GM18502 (cell line): ENCODE measurements at regions not wholly inside any gene's neighbourhood (a gene's known extent, or its start where the extent isn't known, plus 50 kb on each side); places are given as distances from the start of the nearest gene placed in this dataset.
"Not testable (repeated sequence)": the region's sequence is repeated elsewhere in the genome, so short reads cannot be mapped to it uniquely, and the experiment has no call there.

Experiments used
- ATAC-seq: cut with Tn5 transposase; IDR thresholded peaks from one replicate; pipeline ENCODE4 v1.9.1; 2021; ENCODE audit warnings: mild to moderate bottlenecking; ENCODE audit not compliant: unreplicated experiment, poor library complexity

DNA sequence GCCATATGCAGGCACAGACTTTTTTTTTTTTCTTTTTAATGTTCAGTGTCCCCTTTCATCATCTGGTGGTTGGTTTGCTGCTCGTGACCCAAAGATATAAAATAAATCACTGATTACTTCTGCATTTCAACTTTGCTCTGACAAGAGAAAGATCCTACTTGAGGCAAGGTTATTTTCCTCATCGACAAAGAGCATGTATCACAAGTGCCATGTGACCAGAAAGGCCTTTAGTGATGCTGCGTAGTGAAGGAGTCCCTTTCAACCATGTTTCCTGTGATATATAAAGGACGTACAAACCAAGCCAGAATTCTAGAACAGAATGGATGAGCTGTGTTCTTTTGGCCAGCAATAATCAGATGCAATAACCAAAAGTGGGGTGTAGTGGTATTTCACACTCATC lies 323.4 kb upstream of the PSMD7 start:
- ATAC-seq = no peak

DNA sequence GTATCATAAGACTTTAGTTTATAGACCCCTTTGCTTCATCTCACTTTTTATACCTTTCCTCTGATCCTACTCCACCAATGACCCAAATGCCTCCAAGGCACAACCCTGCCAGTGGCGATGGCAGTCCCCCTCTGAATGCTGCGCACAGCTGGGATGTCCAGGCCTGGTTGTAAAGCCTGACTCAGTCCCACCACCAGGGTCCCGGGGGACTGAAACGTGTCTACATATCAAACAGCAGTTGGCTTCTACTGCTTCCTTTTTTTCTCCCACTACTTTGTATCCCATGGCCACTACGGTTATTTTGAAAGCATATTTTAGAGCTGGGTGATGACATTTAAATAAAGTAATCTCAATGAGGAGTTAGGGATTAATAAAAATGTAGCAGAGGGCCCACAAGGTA lies 329.8 kb upstream of the PSMD7 start:
- no peak for ATAC-seq

DNA sequence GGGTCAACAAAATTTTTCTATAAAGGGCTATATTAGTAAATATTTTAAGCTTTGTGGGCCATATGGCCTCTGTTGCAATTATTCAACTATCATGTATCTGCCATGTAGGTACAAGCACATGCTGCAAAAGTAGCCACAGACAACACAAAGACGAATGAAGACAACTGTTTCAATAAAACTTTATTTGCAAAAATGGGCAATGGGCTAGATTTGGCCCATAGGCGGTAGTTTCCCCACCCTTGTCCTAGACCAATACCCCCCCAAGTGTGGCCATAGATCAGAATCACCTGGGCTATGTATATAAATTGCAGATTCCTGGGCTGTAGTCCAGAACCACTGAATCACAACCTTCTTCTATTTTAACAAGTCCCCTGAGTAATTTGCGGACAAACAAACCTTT lies 331.0 kb upstream of the PSMD7 start:
- ATAC-seq = no peak

DNA sequence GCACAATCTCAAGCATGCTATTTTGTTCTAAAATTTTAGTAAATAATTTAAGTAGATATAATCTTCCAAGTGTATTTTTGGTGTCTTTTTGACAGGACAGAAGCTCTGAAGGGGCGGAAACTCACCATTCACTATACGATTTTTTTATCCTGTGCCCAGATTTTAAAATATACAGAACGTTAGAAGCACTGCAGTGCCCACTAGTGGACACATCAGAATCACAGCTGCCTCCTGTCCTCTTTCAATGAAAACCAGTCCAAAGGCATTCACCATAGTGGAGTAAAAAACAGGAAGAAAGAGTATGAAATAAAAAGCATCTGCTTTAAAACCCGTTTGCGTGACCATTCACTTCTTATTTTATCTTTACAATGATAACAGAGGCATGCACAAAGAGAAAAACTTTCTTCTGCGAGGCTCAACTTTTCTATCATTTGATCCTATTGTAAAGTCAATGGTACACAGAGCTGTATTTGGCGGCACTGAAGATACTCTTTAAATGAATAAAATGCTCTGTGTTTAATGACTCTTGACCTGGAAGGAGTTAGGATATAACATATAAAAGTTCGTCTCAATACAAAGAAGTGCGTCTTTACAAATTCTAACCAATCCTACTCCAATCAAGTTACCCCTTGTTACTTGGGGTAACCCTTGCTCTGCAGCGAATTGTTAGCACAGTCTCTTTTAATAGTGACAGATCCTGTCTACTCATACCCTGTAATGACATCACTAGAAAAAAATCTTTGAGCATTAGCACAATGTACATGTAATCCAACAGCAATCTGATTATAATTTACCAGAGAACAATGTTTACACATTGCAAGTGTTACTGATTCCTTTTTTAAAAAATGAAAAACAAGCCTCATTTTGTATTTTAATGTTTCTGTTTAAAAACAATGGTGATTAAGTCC lies 339.8 kb upstream of the PSMD7 start:
- ATAC-seq = no peak

DNA sequence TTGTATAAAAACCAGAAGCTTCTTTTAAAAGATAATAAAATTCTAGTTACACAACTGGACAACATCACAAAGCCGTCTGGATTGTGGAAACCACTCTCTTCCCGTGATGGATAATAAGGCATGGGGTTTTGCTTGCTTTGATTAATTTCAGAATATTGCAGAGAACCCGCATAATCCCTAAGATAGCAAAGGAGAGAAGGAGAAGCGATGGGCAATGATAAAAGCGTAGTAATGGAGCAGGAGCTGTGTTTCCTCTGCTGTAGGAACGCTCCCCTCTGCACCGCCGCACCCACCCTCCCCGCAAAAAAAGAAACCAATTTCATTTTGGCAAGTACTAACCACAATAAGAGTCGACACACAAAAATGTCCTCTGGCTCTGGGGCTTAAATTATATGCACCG lies 340.9 kb upstream of the PSMD7 start:
- ATAC-seq = no peak

DNA sequence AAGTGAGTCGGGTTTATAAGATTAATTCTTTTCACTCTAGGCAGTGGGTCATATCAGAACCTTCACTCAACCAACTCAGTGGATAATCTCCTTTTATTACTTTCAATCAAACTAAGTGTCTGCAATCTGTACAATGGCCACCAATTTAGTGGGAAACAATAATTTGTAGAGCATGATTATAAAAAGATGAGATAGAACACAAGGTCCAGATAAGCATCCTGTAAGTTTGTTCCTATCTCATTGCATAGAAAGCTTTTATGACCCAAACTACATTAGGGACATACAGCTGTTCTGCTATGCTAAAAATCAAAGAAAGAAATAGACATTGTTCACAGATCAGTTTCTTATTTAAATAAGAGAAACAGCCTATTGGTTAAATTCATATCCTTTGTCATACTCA lies 341.4 kb upstream of the PSMD7 start:
- ATAC-seq = no peak

DNA sequence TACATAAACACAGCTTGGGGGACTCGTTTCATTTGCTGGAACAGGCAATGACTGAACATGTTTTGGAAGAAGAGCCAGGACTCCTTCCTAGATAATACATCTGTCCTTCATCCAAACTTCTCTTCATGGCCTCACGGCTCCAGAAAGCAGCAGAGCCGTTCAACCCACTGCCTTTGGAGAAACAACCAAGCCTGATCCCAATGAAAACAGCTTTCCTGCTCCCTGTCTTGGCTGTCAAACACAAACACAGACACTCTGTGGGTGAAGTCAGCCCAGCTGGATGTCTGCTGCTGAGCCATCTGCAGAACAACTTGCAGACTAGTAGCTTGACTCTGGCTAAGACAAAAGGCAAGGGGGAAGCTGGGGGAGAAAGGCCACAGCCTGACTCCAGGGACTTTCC lies 345.1 kb upstream of the PSMD7 start:
- no peak for ATAC-seq

DNA sequence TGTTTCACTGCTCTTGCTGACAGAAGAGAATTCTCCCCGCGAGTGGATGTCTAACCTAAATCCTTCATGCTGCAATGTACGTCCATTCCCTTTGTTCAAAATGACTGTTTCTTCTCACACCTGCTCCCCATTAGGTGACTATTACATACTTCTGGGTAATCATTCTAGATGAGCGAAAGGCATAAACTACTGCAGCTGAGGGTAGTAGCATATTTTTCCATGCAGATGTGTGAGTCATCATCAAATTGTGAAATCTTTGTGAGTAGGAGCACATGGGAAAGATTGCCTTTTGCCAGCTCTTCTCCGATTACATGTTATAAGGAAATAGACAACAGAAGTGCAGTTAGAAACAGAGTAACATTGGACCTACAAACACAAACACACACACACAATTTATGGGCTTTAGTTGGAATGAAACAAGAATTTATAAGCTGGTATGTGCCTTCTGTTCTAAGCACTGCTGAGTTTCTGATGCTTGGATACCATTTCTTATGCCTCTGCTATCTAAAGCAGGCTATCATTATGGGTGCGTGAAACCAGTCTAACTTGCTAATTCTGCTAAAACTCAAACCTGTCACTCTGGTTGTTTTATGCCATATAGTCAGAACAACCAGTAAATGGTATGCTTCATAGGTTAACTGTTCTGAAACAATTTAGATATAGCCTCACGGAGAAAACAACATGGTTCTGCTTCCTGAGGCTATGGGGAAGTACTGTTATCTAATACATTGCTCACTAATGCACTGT lies 346.9 kb upstream of the PSMD7 start:
- no peak for ATAC-seq

DNA sequence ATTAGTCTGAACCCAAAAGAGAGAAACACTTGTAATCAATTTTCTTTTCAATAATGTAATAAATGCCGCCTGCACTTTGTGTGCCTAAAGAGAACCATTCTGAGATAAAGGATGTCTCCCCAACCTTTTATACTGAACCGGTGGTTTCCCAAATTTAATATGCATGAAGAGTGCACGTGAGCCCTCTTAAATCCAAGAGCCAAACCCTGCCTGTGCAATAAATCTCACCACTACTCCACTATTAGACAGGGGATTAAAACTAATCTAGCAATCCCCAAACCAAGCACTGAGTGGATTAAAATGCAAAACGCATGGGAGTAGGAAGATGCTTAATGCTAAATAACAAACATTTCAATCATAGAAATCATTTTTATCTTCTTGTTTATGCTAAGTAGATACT lies 351.0 kb upstream of the PSMD7 start:
- ATAC-seq = no peak

DNA sequence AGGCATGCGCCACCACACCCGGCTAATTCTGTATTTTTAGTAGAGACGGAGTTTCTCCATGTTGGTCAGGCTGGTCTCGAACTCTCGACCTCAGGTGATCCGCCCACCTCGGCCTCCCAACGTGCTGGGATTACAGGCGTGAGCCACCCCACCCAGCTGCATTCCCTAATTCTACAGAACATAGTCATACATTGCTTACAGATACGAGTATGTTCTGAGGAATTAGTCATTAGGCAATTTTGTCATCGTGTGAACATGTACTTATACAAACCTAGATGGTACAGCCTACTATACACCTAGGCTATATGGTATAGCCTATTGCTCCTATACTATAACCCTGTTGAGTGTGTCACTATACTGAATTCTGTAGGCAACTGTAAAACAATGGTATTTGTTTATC lies 353.4 kb upstream of the PSMD7 start:
- not testable (repeated sequence) for ATAC-seq

DNA sequence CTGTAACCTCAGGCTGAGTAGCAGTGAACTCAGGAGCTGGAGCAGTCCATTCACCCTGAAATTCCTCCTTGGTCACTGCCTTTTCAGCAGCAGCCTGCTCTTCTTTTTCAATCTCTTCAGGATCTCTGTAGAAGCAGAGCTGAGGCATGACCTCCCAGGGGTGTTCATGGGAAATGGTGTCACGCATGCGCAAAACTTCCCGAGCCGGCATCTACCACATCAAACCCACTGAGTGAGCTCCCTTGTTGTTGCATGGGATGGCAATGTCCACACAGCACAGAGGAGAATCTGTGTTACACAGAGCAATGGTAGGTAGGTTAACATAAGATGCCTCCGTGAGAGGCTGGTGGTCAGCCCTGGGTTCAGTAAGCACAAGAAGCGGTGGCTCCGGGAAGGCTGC lies 355.8 kb upstream of the PSMD7 start:
- ATAC-seq = not testable (repeated sequence)

DNA sequence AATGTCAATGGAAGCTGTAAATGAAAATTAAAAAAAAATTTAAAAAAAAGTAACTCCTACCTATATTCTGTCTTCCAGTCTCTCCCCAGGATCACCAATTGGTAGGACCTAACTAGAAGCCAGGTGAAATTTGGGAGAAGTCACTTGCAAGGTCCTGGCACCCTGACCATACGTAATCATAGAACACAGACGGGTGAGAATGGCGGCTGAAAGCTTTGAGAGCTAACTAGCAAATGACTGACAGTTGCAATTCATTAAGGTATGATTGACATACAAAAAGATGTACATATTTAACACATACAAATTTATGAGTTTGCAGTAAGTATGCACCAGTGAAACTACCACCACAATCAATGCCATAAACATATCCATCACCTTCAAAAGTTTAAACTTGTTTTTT lies 372.7 kb upstream of the PSMD7 start:
- no peak for ATAC-seq

DNA sequence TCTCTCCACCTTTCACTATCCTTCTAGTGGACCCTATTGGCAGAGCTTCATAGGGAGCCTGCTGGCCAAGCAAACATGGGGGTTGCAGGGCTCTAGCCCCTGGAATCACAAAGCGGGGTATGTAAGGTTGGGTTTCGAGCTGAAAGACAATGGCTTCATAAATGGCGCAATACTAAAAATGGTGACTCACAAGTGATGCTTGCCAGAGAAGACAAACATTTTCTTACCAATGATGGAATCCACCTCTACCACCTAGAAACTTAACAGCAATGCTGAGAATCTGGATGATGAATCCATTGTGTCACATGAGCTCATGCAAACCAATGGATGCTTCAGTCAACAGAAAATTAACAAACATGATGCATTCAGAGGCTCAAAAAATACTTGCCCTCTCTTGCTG lies 375.3 kb upstream of the PSMD7 start:
- ATAC-seq = no peak

DNA sequence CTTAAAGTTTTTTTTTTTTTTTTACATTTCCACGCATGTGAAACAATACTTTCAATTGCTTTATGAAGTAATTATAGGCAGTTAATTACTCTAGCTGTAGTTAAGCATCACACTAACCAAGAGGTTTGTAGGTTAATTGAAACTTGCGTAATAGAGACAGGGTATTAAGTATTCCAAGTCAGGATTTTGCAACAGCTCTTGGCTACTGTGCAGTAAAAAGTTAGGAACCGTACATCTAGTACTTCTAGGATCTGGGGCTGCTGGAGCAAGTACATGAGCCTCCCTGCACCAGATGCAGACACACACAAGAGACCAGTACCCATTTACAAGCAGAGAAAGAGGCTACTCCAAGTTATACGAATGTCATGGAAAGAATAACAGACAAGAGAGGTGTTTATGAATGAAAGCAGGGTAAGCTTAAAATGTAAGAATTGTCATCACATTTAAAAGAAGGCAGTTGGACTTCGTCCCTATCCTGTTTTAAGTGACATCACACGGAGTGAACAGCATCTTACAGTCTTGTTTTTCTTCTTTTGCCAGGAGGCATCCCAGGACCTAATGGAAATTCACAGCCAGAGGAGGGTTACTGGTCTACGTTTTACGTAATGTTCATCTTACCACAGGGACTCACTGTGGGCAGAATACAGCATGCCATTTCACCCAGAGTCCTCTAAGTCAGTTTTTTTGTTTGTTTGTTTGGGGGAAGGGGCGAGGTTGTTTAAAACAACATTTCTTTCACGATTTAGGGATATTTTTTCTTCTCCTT lies 379.6 kb upstream of the PSMD7 start:
- no peak for ATAC-seq

DNA sequence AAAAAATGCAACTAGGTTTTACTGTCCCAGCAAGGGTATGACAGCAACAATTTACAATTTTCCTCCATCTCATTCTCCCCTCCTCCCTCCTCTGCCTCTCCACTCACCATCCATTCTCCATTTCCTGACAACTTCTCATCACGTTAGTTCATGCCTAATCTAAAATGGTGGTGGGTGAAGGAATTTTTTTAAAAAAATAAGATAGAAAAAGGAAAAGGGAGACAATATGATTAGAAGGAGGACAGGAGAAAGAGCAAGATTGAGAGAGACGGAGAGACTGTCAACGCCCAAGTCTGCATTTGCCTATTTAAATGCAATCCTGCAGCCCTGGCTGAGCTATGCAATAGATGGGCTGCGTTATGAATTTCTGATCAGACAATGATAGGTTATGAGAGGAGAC lies 380.7 kb upstream of the PSMD7 start:
- ATAC-seq = no peak

DNA sequence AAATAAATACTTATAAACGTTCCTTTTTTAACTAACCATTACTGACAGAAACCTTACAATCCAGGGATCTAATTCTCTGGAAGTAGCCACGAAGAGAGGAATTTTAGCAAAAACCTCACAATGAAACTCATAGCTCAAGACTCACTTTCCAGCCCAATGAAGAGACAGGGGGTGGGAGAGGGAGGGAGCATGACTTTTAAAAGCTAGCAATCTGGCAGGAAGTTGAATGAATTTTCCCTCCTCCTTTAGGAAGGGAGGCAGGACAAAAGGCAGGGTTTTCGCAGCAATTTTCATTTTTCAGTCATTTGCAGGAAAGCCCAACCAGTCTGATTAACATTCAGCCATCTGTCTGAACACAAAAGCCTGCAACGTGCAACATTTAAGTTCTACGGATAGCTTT lies 381.5 kb upstream of the PSMD7 start:
- no peak for ATAC-seq

DNA sequence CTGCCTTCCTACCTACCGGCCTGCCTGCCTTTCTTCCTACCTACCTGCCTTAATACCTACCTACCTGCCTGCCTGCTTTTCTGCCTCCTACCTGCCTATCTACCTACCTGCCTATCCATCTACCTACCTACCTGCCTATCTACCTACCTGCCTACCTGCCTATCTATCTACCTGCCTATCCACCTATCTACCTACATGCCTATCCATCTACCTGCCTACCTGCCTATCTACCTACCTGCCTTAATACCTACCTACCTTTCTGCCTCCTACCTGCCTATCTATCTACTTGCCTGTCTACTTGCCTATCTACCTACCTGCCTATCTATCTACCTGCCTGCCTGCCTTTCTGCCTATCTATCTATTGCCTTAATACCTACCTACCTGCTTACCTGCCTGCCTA lies 383.8 kb upstream of the PSMD7 start:
- ATAC-seq = no peak

DNA sequence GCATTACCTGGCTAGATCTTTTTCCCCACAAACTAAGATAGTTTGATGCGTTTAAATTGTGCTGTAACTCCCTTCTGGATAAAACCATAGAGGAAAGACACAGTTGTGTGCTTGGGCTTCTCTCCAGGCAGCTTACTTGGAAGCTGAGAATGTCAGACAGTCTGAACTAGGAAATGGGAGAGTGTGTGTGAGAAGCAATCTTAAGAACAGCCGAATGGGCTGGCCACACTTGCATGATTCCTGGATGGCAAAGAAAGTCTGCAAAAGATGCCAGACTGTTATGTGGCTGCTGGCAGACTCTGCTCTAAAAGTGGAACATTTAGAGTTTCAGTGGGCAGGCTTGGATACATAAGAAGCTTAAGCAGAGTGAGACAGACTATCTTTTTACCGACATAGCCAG lies 384.3 kb upstream of the PSMD7 start:
- ATAC-seq = no peak

DNA sequence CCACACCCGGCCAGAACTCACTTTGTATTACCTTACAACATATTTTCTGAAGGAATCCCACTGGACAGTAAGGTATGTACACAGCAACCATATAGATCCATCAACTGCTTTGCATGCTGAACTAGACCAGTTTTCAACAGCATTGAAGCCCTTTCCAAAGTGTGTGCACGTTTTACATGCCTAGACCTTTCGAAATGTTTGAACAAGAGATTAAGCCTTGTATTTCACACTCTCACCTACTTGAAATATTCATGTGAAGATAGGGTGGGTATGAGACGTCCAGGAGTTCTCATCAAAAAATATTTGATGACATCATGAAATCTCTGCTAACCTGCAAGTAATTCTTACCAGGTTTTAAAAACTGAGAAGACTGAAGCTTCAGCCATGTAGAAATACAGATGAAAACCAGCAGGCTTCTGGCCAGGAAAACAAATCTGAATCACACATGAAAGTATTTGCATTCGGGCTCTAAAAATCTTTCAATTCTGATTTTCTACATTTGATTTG lies 387.0 kb upstream of the PSMD7 start:
- no peak for ATAC-seq

DNA sequence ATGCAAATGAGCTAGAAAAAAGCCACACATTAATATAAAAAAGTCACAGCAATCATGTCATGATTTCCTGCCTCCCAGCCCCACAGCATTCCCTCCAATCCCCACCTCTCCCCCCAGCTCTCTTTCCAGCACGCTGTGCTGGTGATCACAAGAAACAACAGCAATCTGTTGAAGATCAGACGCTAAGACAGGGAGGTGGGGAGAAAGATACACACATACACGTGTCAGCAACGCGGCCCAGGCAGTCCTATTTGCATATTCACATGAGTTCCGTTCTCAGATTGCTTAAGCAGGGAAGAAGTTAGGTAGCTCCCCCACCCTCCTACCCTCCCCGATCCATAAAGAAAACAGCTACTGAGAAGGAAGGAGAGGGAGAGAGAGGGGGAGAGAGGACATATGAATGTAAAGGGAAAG lies 405.5 kb upstream of the PSMD7 start:
- no peak for ATAC-seq
